D341Med (cell line): ENCODE measurements at regions not wholly inside any gene's neighbourhood (a gene's known extent, or its start where the extent isn't known, plus 50 kb on each side); places are given as distances from the start of the nearest gene placed in this dataset.
"Not testable (repeated sequence)": the region's sequence is repeated elsewhere in the genome, so short reads cannot be mapped to it uniquely, and the experiment has no call there.

Experiments used
- DNase-seq: peaks from one replicate; pipeline ENCODE4 v3.0.0; 2012; ENCODE audit warnings: low spot score

- DNase-seq, result no peak
These were observed 1520.7 kb downstream of the BRD1 start for GRCh38 chr22:48306785-48307510.

GRCh38 chr22:48306284-48306683 lies 1521.4 kb downstream of the BRD1 start:
- DNase-seq, result no peak

- DNase-seq, result no peak
These were observed 1521.9 kb downstream of the BRD1 start for GRCh38 chr22:48305726-48306235.

GRCh38 chr22:48303369-48303725 lies 1524.3 kb downstream of the BRD1 start:
- no peak for DNase-seq

- no peak for DNase-seq
These were observed 1524.9 kb downstream of the BRD1 start for GRCh38 chr22:48302657-48303368.

GRCh38 chr22:48301908-48302307 lies 1525.8 kb downstream of the BRD1 start:
- no peak for DNase-seq

GRCh38 chr22:48301421-48301820 lies 1526.3 kb downstream of the BRD1 start:
- DNase-seq, result no peak

GRCh38 chr22:48300877-48301276 lies 1526.8 kb downstream of the BRD1 start:
- DNase-seq, result no peak

GRCh38 chr22:48299801-48300200 lies 1527.9 kb downstream of the BRD1 start:
- DNase-seq, result no peak

GRCh38 chr22:48299124-48299523 lies 1528.5 kb downstream of the BRD1 start:
- DNase-seq, result no peak

GRCh38 chr22:48297296-48297695 lies 1530.4 kb downstream of the BRD1 start:
- DNase-seq, result no peak

GRCh38 chr22:48289954-48290353 lies 1527.5 kb downstream of the TBC1D22A start:
- DNase-seq, result not testable (repeated sequence)

- no peak for DNase-seq
These were observed 1526.0 kb downstream of the TBC1D22A start for GRCh38 chr22:48288376-48288940.

GRCh38 chr22:48287031-48287430 lies 1524.6 kb downstream of the TBC1D22A start:
- no peak for DNase-seq

- DNase-seq, result no peak
These were observed 1522.2 kb downstream of the TBC1D22A start for GRCh38 chr22:48284671-48285070.

- DNase-seq, result no peak
These were observed 1520.4 kb downstream of the TBC1D22A start for GRCh38 chr22:48282804-48283203.

- no peak for DNase-seq
These were observed 1517.0 kb downstream of the TBC1D22A start for GRCh38 chr22:48279461-48279756.

GRCh38 chr22:48278620-48279460 lies 1516.4 kb downstream of the TBC1D22A start:
- DNase-seq, result no peak

- DNase-seq, result no peak
These were observed 1515.6 kb downstream of the TBC1D22A start for GRCh38 chr22:48277868-48278581.

- no peak for DNase-seq
These were observed 1514.8 kb downstream of the TBC1D22A start for GRCh38 chr22:48276994-48277867.

- no peak for DNase-seq
These were observed 1513.0 kb downstream of the TBC1D22A start for GRCh38 chr22:48275412-48275811.
